Endodermal cell (in vitro differentiated cells): ENCODE measurements at regions not wholly inside any gene's neighbourhood (a gene's known extent, or its start where the extent isn't known, plus 50 kb on each side); places are given as distances from the start of the nearest gene placed in this dataset.

ENCODE experiments used
- DNase-seq: peaks from one replicate; pipeline ENCODE4 v3.0.0-alpha.2; 2017
- H3K27ac ChIP-seq: 2 replicates; pipeline ENCODE4 v1.5.1; 2013; ENCODE audit warnings: mild to moderate bottlenecking, low read depth, low read length, moderate library complexity
- H3K27me3 ChIP-seq: 2 replicates; pipeline ENCODE4 v1.6.1; 2013; ENCODE audit warnings: mild to moderate bottlenecking, low read length, moderate library complexity; ENCODE audit not compliant: insufficient read depth, control insufficient read depth, poor library complexity, severe bottlenecking
- H3K36me3 ChIP-seq: 2 replicates; pipeline ENCODE4 v1.7.0; 2013; ENCODE audit warnings: mild to moderate bottlenecking, low read length, moderate library complexity; ENCODE audit not compliant: control insufficient read depth, insufficient read depth
- H3K4me1 ChIP-seq: one replicate; pipeline ENCODE4 v1.7.0; 2013; ENCODE audit warnings: low read length; ENCODE audit not compliant: control insufficient read depth, insufficient read depth
- H3K4me3 ChIP-seq: 2 replicates; pipeline ENCODE4 v1.5.1; 2013; ENCODE audit warnings: mild to moderate bottlenecking, low read length, moderate library complexity
- H3K9ac ChIP-seq: 2 replicates; pipeline ENCODE4 v1.6.1; 2013; ENCODE audit warnings: mild to moderate bottlenecking, low read length, moderate library complexity; ENCODE audit not compliant: poor library complexity, severe bottlenecking; ENCODE audit errors: extremely low read depth
- H3K9me3 ChIP-seq: 2 replicates; pipeline ENCODE4 v1.6.1; 2013; ENCODE audit warnings: mild to moderate bottlenecking, low read length, moderate library complexity; ENCODE audit not compliant: control insufficient read depth
- H3K27ac Mint-ChIP-seq: 2 replicates; pipeline ENCODE4 v1.8.0; 2020; ENCODE audit warnings: mixed read lengths
- H3K27me3 Mint-ChIP-seq: 2 replicates; pipeline ENCODE4 v1.8.0; 2021; ENCODE audit warnings: mild to moderate bottlenecking, mixed read lengths; ENCODE audit not compliant: insufficient read depth
- H3K36me3 Mint-ChIP-seq: 2 replicates; pipeline ENCODE4 v1.8.0; 2020; ENCODE audit warnings: low read depth, mixed read lengths
- H3K4me1 Mint-ChIP-seq: 2 replicates; pipeline ENCODE4 v1.8.0; 2020; ENCODE audit warnings: mixed read lengths
- H3K4me3 Mint-ChIP-seq: 2 replicates; pipeline ENCODE4 v1.8.0; 2020; ENCODE audit warnings: mild to moderate bottlenecking, moderate library complexity, mixed read lengths
- H3K9me3 Mint-ChIP-seq: 2 replicates; pipeline ENCODE4 v1.8.0; 2020; ENCODE audit warnings: mild to moderate bottlenecking, mixed read lengths
- CTCF ChIP-seq: fragments of 200-600 bp; sonication (generic); conservative IDR thresholded peaks from 2 replicates; pipeline ENCODE4 v1.5.0; 2021; ENCODE audit warnings: antibody characterized with exemption, mild to moderate bottlenecking
- WGBS, 2 experiments: methylation state at CpG; one replicate each; pipeline versions ENCODE4 v1.1.5 to v1.1.7; 2013; ENCODE audit warnings: missing lambda C conversion rate in 2 of 2, mixed read lengths in 1 of 2; ENCODE audit not compliant: insufficient coverage in 1 of 2, insufficient read length in 1 of 2; 5-methylcytosine and 5-hydroxymethylcytosine counted together

GRCh38 chr5:89513299-89514044 is 630.5 kb upstream of the MEF2C start:
- H3K27ac Mint-ChIP-seq: no peak overlapping the region
- H3K9me3 ChIP-seq: no peaks in the 10 kb centered on the region
- H3K4me3 Mint-ChIP-seq: no peak overlapping the region
- no peak for TF ChIP-seq CTCF
- 90 to 93% methylated on average over 3 of the region's 3 CpGs for WGBS, 2 experiments
- H3K9me3 Mint-ChIP-seq: no peaks in the 10 kb centered on the region
- no peak overlapping the region for H3K4me3 ChIP-seq
- H3K4me1 ChIP-seq: no peaks in the 10 kb centered on the region
- DNase-seq: no peak
- no peak overlapping the region for H3K9ac ChIP-seq
- no peaks in the 10 kb centered on the region for H3K36me3 ChIP-seq
- no peaks in the 10 kb centered on the region for H3K27me3 Mint-ChIP-seq
- no peaks in the 10 kb centered on the region for H3K36me3 Mint-ChIP-seq
- no peaks in the 10 kb centered on the region for H3K27me3 ChIP-seq
- H3K4me1 Mint-ChIP-seq: no peaks in the 10 kb centered on the region
- H3K27ac ChIP-seq: no peak overlapping the region

- no peak overlapping the region for H3K4me3 Mint-ChIP-seq
- no peaks in the 10 kb centered on the region for H3K27me3 Mint-ChIP-seq
- WGBS, 2 experiments: 88% methylated on average over 1 of the region's 1 CpG; no CpG with 5 or more reads in 1 of the 2 experiments
- Histone ChIP-seq H3K4me3 (no peak overlapping the region), H3K27me3 (no peaks in the 10 kb centered on the region), H3K4me1 (no peaks in the 10 kb centered on the region), H3K9me3 (no peaks in the 10 kb centered on the region), H3K36me3 (no peaks in the 10 kb centered on the region), H3K9ac (no peak overlapping the region), H3K27ac (no peak overlapping the region)
- H3K36me3 Mint-ChIP-seq: no peaks in the 10 kb centered on the region
- no peak for TF ChIP-seq CTCF
- H3K9me3 Mint-ChIP-seq: no peaks in the 10 kb centered on the region
- no peak overlapping the region for H3K27ac Mint-ChIP-seq
- no peak for DNase-seq
- H3K4me1 Mint-ChIP-seq: no peaks in the 10 kb centered on the region
Measured at GRCh38 chr5:89504051-89504450, 621.1 kb upstream of the MEF2C start.

- H3K4me1 Mint-ChIP-seq: no peaks in the 10 kb centered on the region
- H3K27me3 Mint-ChIP-seq: no peaks in the 10 kb centered on the region
- Histone ChIP-seq H3K9me3 (no peaks in the 10 kb centered on the region), H3K36me3 (no peaks in the 10 kb centered on the region), H3K27ac (no peak overlapping the region), H3K27me3 (no peaks in the 10 kb centered on the region), H3K4me1 (no peaks in the 10 kb centered on the region), H3K4me3 (no peak overlapping the region), H3K9ac (no peak overlapping the region)
- no peak for TF ChIP-seq CTCF
- no peaks in the 10 kb centered on the region for H3K36me3 Mint-ChIP-seq
- no peaks in the 10 kb centered on the region for H3K9me3 Mint-ChIP-seq
- no peak for DNase-seq
- no peak overlapping the region for H3K27ac Mint-ChIP-seq
- no peak overlapping the region for H3K4me3 Mint-ChIP-seq
- 85 to 100% methylated on average over 1 to 2 of the region's 3 CpGs for WGBS, 2 experiments
Measured at GRCh38 chr5:89499787-89500186, 616.8 kb upstream of the MEF2C start.
